H1 (cell line): ENCODE measurements at regions not wholly inside any gene's neighbourhood (a gene's known extent, or its start where the extent isn't known, plus 50 kb on each side); places are given as distances from the start of the nearest gene placed in this dataset.

Experiments used
- BRCA1 ChIP-seq: IDR thresholded peaks from 2 replicates; pipeline ENCODE4 v1.6.1; 2012; ENCODE audit warnings: low read depth, low read length, improper control_type of control experiment
- EP300 ChIP-seq, 2 experiments: IDR thresholded peaks; 1 replicate in 1 of 2; 2 replicates in 1 of 2; pipeline ENCODE4 v1.6.1; 2011 to 2012; ENCODE audit warnings: low read depth in 2 of 2, low read length in 2 of 2, mild to moderate bottlenecking in 2 of 2, borderline replicate concordance in 1 of 2, inconsistent platforms in 1 of 2, moderate library complexity in 1 of 2
- MAFK ChIP-seq: IDR thresholded peaks from 2 replicates; pipeline ENCODE4 v1.6.1; 2012; ENCODE audit warnings: low read depth, mild to moderate bottlenecking, improper control_type of control experiment, low read length
- SRF ChIP-seq: IDR thresholded peaks from 2 replicates; pipeline ENCODE4 v1.6.1; 2011; ENCODE audit warnings: mild to moderate bottlenecking, low read depth, low read length, moderate library complexity
- USF2 ChIP-seq: IDR thresholded peaks from 2 replicates; pipeline ENCODE4 v1.6.1; 2011; ENCODE audit warnings: low read length, improper control_type of control experiment
- ZNF274 ChIP-seq: IDR thresholded peaks from 2 replicates; pipeline ENCODE4 v1.7.0; 2012; ENCODE audit warnings: low read length, borderline replicate concordance; ENCODE audit errors: extremely low read depth
- TF ChIP-seq, protein P1 (sequence below): IDR thresholded peaks from 2 replicates; pipeline ENCODE4 v1.6.1; 2012; ENCODE audit warnings: inconsistent platforms
- TF ChIP-seq, protein P2 (sequence below): IDR thresholded peaks from 2 replicates; pipeline ENCODE4 v1.6.1; 2011; ENCODE audit warnings: low read depth, mild to moderate bottlenecking, low read length; ENCODE audit not compliant: insufficient read depth

DNA sequence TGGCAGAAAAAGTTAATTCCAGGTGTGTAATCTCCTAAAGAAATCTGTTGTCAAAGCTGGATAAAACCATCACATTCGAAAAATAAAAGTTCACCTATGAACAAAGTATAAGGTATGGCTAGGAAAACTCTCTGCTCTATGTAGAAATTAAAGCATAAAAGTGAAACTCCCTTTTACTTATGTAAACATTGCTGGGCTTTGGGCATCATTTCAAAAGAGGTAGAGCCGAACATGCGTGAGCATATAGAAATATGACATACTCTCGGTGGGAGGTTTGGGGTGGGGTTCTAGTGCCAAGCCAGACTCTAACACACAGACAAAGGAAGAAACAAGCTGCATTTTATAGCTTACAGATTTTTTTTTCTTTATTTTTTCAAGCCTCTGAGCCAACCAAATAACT, 306.8 kb upstream of the ATP11B start:
- TF ChIP-seq MAFK (no peak), EP300 (IDR thresholded peaks at IDR 0.05; ENCODE audit: borderline replicate concordance in 1 of 2, low read depth in 2 of 2, low read length in 2 of 2) (no peak), ZNF274 (no peak), SRF (no peak), USF2 (no peak), BRCA1 (no peak)
- TF ChIP-seq, protein P1, sequence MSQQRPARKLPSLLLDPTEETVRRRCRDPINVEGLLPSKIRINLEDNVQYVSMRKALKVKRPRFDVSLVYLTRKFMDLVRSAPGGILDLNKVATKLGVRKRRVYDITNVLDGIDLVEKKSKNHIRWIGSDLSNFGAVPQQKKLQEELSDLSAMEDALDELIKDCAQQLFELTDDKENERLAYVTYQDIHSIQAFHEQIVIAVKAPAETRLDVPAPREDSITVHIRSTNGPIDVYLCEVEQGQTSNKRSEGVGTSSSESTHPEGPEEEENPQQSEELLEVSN, result no peak
- TF ChIP-seq, protein P2, sequence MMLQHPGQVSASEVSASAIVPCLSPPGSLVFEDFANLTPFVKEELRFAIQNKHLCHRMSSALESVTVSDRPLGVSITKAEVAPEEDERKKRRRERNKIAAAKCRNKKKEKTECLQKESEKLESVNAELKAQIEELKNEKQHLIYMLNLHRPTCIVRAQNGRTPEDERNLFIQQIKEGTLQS, result no peak
